Midbrain (tissue), 1 donor: ENCODE measurements at regions not wholly inside any gene's neighbourhood (a gene's known extent, or its start where the extent isn't known, plus 50 kb on each side); places are given as distances from the start of the nearest gene placed in this dataset.

Source experiments
- DNase-seq: peaks from one replicate; lab custom pipeline; 2025; lab: John Stamatoyannopoulos, UW

GRCh38 chr16:52649870-52650269, 102.9 kb upstream of the TOX3 start:
- DNase-seq = no peak

GRCh38 chr16:52647588-52647987, 100.6 kb upstream of the TOX3 start:
- DNase-seq = no peak

- DNase-seq = no peak
Measured at GRCh38 chr16:52643006-52643405, 96.1 kb upstream of the TOX3 start.

GRCh38 chr16:52634528-52634927, 87.6 kb upstream of the TOX3 start:
- no peak for DNase-seq

GRCh38 chr16:52634104-52634503, 87.2 kb upstream of the TOX3 start:
- DNase-seq = no peak

GRCh38 chr16:52633230-52633629, 86.3 kb upstream of the TOX3 start:
- no peak for DNase-seq

GRCh38 chr16:52631711-52632110, 84.8 kb upstream of the TOX3 start:
- no peak for DNase-seq

- DNase-seq = no peak
Measured at GRCh38 chr16:52630711-52631110, 83.8 kb upstream of the TOX3 start.

GRCh38 chr16:52629296-52629695, 82.4 kb upstream of the TOX3 start:
- DNase-seq = no peak

- no peak for DNase-seq
Measured at GRCh38 chr16:52624891-52625290, 77.9 kb upstream of the TOX3 start.

GRCh38 chr16:52621651-52622050, 74.7 kb upstream of the TOX3 start:
- no peak for DNase-seq

GRCh38 chr16:52618753-52619497, 72.0 kb upstream of the TOX3 start:
- no peak for DNase-seq

GRCh38 chr16:52617591-52617990, 70.6 kb upstream of the TOX3 start:
- DNase-seq = no peak

GRCh38 chr16:52613508-52613907, 66.6 kb upstream of the TOX3 start:
- DNase-seq = no peak

- no peak for DNase-seq
Measured at GRCh38 chr16:52611817-52612673, 65.1 kb upstream of the TOX3 start.

- DNase-seq = no peak
Measured at GRCh38 chr16:52603015-52603414, 56.1 kb upstream of the TOX3 start.

- DNase-seq = no peak
Measured at GRCh38 chr16:52597772-52598483, 51.0 kb upstream of the TOX3 start.

GRCh38 chr16:52597073-52597771, 50.3 kb upstream of the TOX3 start:
- no peak for DNase-seq
